ENCODE measurements at regions not wholly inside any gene's neighbourhood (a gene's known extent, or its start where the extent isn't known, plus 50 kb on each side); places are given as distances from the start of the nearest gene placed in this dataset.

DNA sequence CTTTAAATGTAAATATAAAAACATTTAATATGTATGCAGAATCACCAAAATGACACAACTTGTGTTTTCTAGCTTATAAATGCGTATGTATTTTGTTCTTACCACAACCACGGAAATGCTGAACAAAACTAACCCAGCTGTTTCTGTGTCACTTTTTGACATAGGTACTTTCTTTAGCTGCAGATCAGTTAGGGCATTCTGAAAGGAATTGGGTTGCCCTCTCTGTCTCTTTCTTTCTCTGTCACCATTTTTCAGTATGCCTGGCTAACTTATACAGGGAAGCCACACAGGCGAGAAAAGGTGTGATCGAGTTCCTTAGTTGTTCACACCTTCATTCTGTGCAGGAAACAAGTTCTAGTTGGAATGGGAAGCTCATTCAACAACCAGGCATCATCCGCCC is 72.6 kb upstream of the ARGLU1 start:
- no peak overlapping the region for H3K4me3 ChIP-seq (ENCODE audit: low read length)
- DNase-seq (ENCODE audit: low read depth): no peak
- TF ChIP-seq, protein P1, sequence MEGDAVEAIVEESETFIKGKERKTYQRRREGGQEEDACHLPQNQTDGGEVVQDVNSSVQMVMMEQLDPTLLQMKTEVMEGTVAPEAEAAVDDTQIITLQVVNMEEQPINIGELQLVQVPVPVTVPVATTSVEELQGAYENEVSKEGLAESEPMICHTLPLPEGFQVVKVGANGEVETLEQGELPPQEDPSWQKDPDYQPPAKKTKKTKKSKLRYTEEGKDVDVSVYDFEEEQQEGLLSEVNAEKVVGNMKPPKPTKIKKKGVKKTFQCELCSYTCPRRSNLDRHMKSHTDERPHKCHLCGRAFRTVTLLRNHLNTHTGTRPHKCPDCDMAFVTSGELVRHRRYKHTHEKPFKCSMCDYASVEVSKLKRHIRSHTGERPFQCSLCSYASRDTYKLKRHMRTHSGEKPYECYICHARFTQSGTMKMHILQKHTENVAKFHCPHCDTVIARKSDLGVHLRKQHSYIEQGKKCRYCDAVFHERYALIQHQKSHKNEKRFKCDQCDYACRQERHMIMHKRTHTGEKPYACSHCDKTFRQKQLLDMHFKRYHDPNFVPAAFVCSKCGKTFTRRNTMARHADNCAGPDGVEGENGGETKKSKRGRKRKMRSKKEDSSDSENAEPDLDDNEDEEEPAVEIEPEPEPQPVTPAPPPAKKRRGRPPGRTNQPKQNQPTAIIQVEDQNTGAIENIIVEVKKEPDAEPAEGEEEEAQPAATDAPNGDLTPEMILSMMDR (IDR thresholded peaks at IDR 0.05; ENCODE audit: insufficient read depth, low read depth, low read length, missing control alignments): no peak

DNA sequence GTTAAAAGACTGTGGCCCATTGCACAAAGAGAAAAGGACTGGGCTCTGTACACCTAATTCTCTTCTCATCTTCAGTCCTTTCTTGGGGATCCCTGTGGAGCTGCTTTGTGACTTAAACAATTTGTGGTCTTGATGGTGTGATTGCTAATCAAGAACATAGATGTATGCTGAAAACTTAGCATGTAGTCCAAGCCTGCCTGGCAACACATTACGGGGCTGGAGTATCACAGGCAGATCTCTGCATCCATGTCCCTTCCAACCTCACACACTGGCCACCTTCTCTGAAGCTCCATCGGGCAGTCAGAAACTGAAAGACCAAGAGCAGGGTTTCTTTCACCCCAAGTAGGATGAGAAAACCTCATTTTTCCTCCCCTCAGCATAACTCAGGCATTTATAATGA is 69.6 kb upstream of the ARGLU1 start:
- H3K4me3 ChIP-seq (ENCODE audit: low read length): no peak overlapping the region
- TF ChIP-seq, protein P1 (IDR thresholded peaks at IDR 0.05; ENCODE audit: insufficient read depth, low read depth, low read length, missing control alignments): no peak

DNA sequence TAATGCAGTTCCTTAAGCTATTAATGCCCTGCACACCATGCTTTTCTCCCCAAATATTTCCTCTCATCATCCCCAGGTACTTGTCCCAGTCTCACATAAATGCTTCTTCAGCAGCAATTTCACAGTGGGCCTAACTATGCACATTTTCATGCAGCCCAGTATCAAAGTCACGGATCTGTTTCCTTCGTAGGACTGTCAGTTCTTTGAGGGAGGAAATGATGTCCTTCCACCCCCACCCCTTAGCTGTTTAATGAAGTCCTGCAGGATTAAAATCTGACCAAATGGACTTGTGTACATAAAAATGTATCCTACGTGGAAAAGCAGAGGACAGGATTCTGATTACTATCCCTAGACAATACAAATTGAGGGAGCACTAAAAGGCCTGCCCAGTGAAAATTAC is 68.6 kb upstream of the ARGLU1 start:
- TF ChIP-seq, protein P1 (IDR thresholded peaks at IDR 0.05; ENCODE audit: insufficient read depth, low read depth, low read length, missing control alignments): no peak
- H3K4me3 ChIP-seq (ENCODE audit: low read length): no peak overlapping the region
- DNase-seq (ENCODE audit: low read depth): no peak

More for the DNA sequence above, 69.6 kb upstream of the ARGLU1 start:
- DNase-seq (ENCODE audit: low read depth): no peak

DNA sequence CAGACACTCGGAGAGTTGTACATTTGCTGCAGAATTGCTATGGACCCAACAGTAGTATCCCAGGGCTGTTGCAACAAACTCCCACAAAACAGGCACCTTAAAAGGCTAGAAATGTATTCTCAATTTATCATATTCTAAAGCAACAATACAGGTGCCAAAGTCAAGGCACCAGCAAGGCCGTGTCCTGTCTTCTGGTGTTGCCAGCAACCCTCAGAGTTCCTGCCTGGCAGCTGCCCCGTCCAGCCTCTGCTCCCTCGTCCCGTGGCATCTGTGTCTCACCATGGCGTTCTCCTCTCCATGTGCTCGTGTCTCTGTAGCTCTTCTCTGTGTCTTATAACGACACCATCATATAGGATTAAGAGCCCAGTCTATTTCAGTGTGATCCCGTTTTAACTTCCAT is 67.7 kb upstream of the ARGLU1 start:
- TF ChIP-seq, protein P1 (IDR thresholded peaks at IDR 0.05; ENCODE audit: insufficient read depth, low read depth, low read length, missing control alignments): no peak
- DNase-seq (ENCODE audit: low read depth): no peak
- no peak overlapping the region for H3K4me3 ChIP-seq (ENCODE audit: low read length)

DNA sequence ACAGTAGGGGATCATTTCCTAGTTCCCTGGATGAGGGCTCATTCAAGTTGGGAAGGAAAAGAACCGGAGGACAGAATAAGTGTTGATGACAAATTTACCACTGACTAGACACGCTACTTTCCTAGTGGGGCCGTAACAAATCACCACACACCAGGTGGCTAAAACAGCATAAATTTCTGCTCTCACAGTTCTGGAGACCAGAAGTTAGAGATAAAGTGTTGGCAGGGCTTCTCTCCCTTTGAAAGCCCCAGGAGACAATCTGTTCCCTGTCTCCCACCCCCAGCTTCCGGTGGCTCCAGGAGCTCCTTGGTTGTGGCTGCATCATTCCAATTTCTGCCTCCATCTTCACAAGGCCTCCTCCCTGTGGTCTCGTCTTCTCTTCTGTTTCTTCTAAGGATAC is 65.4 kb upstream of the ARGLU1 start:
- TF ChIP-seq, protein P1 (IDR thresholded peaks at IDR 0.05; ENCODE audit: insufficient read depth, low read depth, low read length, missing control alignments): no peak
- no peak for DNase-seq (ENCODE audit: low read depth)
- H3K4me3 ChIP-seq (ENCODE audit: low read length): no peak overlapping the region

DNA sequence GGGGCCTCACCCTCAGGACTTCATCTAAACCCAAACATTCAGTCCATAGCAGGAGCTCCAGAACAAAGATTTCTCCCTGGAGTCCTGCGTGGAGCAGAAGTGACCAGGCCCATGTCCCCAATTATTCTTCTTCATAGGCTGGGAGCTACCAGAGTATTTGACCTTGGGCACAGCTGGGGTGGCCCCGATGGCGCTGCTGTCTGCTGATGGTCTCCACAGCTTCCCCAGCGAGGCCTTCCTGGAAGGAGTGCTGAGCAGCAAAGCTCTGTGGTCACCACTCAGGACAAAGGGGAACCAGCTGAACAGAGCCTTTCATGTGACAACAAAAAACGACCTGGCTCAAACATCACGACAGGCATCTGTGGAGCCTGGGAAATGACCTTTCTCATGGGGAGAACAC is 62.7 kb upstream of the ARGLU1 start:
- TF ChIP-seq, protein P1 (IDR thresholded peaks at IDR 0.05; ENCODE audit: insufficient read depth, low read depth, low read length, missing control alignments): no peak
- DNase-seq (ENCODE audit: low read depth): no peak
- no peak overlapping the region for H3K4me3 ChIP-seq (ENCODE audit: low read length)

DNA sequence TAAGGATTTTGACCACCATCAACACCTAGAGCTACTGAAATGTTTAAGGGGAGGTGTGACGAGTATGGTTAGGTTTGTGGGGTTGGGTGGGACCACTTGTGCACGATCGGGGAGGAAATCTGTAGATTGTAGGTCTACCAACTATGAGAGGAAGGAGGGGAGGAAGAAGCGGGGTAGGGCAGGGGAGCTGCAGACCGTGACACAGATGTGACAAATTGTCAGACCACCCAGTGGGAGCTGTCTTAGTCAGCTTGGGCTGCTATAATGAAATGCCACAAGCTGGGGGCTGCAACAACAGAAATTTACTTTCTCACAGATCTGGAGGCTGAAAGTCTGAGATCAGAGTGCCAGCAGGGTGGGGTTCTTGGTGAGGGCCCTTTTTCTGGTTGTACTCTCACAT is 62.2 kb upstream of the ARGLU1 start:
- no peak overlapping the region for H3K4me3 ChIP-seq (ENCODE audit: low read length)
- TF ChIP-seq, protein P1 (IDR thresholded peaks at IDR 0.05; ENCODE audit: insufficient read depth, low read depth, low read length, missing control alignments): no peak
- DNase-seq (ENCODE audit: low read depth): no peak
